ENCODE measurements at regions not wholly inside any gene's neighbourhood (a gene's known extent, or its start where the extent isn't known, plus 50 kb on each side); places are given as distances from the start of the nearest gene placed in this dataset.
"Not testable (repeated sequence)": the region's sequence is repeated elsewhere in the genome, so short reads cannot be mapped to it uniquely, and the experiment has no call there.

GRCh38 chr7:6953138-6953797 lies 127.2 kb upstream of the CCZ1B start:
- TF ChIP-seq, protein P1, sequence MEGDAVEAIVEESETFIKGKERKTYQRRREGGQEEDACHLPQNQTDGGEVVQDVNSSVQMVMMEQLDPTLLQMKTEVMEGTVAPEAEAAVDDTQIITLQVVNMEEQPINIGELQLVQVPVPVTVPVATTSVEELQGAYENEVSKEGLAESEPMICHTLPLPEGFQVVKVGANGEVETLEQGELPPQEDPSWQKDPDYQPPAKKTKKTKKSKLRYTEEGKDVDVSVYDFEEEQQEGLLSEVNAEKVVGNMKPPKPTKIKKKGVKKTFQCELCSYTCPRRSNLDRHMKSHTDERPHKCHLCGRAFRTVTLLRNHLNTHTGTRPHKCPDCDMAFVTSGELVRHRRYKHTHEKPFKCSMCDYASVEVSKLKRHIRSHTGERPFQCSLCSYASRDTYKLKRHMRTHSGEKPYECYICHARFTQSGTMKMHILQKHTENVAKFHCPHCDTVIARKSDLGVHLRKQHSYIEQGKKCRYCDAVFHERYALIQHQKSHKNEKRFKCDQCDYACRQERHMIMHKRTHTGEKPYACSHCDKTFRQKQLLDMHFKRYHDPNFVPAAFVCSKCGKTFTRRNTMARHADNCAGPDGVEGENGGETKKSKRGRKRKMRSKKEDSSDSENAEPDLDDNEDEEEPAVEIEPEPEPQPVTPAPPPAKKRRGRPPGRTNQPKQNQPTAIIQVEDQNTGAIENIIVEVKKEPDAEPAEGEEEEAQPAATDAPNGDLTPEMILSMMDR (IDR thresholded peaks at IDR 0.05; ENCODE audit: insufficient read depth, low read depth, low read length, missing control alignments): peak; percentile 16
- not testable (repeated sequence) for DNase-seq (ENCODE audit: low read depth); H3K4me3 ChIP-seq (ENCODE audit: low read depth, low read length)

DNA sequence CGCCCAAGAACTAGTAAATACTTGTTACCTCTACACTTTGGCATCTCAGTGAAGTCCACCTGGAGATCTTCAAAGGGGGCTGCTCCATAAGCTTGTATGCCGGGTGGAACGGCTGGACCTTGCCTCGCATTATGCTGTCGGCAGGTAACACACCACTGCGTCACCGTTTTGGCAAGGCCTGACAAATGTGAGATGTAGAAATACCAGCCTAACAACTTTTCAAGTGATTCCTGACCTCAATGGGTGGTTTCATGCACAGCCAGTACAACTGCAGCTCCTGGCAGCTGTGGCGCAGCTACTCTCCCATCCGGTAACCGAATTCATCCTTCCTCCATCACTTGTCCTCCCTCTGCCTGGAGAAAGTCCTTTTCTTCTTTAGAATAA lies 127.7 kb upstream of the CCZ1B start:
- H3K4me3 ChIP-seq (ENCODE audit: low read depth, low read length): not testable (repeated sequence)

GRCh38 chr7:6955385-6955784 lies 129.3 kb upstream of the CCZ1B start:
- H3K4me3 ChIP-seq (ENCODE audit: low read depth, low read length): not testable (repeated sequence)

More for the DNA sequence above, 127.7 kb upstream of the CCZ1B start:
- not testable (repeated sequence) for DNase-seq (ENCODE audit: low read depth)

DNA sequence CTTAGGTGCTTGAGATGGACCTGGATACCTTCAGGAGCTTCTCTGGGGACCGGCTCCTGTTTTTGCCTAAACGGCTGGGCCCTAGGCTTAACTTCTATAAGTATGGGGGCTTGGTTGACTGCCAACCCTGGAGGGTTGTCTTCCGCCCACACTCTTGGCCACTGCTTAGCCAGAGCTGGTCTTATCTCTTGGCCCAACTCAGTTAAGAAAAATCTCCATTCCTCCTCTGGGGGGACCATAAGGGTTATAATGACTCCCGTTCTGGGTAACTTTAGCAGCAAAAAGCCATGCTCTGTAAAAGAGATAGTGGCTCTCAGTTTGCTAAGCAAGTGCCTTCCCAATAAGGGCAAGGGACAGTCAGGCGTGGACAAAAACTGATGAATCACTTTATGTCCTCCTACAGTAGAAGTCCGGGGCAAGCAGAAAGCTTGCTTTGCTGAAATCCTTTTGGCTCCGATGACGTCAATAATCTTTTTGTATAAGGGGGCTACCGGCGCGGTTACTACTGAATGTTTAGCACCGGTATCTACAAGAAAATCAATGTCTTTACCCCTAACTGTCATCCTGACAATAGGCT lies 130.0 kb upstream of the CCZ1B start:
- not testable (repeated sequence) for DNase-seq (ENCODE audit: low read depth); H3K4me3 ChIP-seq (ENCODE audit: low read depth, low read length)

More at GRCh38 chr7:6955385-6955784, 129.3 kb upstream of the CCZ1B start:
- DNase-seq (ENCODE audit: low read depth): not testable (repeated sequence)

DNA sequence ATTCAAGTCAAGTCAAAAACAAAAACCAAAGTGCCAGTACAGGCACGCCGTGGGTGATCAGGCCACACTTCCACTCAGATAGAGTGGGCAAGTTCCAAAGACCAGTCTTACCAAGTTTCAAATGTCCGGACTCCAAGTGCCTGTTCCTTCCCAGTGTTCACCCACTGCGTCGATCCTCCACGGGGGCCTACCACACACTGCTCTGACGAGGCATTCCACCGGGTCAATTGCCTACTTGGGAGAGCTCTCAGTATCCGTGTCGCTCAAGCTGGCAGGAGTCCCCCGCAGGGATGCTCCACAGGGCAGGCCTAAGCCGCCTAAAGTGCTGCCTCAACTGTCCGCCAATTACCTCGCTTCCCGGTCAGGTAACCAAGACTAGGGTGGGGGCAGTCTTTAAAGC lies 132.3 kb upstream of the CCZ1B start:
- not testable (repeated sequence) for DNase-seq (ENCODE audit: low read depth); H3K4me3 ChIP-seq (ENCODE audit: low read depth, low read length)

GRCh38 chr7:6959942-6960341 lies 133.9 kb upstream of the CCZ1B start:
- H3K4me3 ChIP-seq (ENCODE audit: low read depth, low read length); DNase-seq (ENCODE audit: low read depth): not testable (repeated sequence)

DNA sequence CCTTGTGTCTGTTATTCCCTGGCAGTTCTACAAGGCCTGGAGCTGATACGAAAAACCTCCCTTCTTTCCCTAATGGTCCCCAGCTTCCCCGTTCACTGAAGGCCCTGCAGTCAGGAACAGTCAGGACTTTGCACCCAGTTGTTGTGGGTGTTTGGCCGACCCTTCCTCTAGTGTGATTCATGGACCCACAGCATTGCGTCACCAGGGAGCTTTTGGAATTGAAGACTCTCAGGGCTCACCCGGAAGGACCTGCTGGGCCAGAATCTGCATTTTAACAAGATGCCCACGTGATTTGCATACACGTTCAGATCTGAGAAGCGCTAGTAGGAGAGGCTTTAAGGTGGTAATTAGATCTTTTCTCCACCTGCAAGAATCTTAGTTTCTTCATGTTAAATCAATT lies 136.8 kb upstream of the CCZ1B start:
- not testable (repeated sequence) for DNase-seq (ENCODE audit: low read depth); H3K4me3 ChIP-seq (ENCODE audit: low read depth, low read length)

DNA sequence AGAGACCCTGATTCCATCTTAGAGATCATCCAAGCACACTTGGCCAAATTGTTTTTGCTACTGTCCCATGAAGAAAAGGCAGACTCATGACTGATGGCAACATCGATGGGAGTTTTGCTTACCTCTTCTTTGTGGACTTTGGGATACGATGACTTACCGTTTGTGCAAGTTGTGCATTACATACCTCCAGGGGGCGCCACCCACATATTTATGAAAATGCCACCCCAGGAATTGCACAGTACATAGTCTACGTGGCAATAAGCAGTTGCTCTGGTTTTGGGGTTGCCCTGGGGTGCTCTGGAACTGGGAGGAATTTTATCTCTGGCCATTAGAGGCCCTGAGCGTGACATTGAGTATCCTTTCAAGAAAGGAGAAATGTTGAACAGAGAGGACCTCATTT lies 139.0 kb upstream of the CCZ1B start:
- H3K4me3 ChIP-seq (ENCODE audit: low read depth, low read length): not testable (repeated sequence)
- TF ChIP-seq, protein P1 (IDR thresholded peaks at IDR 0.05; ENCODE audit: insufficient read depth, low read depth, low read length, missing control alignments): peak; percentile 25
- DNase-seq (ENCODE audit: low read depth): peak; percentile 65

DNA sequence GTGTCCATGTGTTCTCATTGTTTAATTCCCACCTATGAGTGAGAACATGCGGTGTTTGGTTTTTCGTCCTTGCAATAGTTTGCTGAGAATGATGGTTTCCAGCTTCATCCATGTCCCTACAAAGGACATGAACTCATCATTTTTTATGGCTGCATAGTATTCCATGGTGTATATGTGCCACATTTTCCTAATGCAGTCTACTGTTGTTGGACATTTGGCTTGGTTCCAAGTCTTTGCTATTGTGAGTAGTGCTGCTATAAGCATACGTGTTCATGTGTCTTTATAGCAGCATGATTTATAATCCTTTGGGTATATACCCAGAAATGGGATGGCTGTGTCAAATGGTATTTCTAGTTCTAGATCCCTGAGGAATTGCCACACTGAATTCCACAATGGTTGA lies 144.1 kb upstream of the CCZ1B start:
- H3K4me3 ChIP-seq (ENCODE audit: low read depth, low read length); DNase-seq (ENCODE audit: low read depth): not testable (repeated sequence)

DNA sequence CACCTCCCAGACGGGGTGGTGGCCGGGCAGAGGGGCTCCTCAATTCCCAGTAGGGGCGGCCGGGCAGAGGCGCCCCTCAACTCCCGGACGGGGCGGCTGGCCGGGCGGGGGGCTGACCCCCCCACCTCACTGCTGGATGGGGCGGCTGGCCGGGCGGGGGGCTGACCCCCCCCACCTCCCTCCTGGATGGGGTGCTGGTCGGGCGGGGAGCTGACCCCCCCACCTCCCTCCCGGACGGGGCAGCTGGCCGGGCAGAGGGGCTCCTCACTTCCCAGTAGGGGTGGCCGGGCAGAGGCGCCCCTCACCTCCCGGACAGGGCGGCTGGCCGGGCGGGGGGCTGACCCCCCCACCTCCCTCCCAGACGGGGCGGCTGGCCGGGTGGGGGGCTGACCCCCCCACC lies 148.8 kb upstream of the CCZ1B start:
- H3K4me3 ChIP-seq (ENCODE audit: low read depth, low read length); DNase-seq (ENCODE audit: low read depth): not testable (repeated sequence)

DNA sequence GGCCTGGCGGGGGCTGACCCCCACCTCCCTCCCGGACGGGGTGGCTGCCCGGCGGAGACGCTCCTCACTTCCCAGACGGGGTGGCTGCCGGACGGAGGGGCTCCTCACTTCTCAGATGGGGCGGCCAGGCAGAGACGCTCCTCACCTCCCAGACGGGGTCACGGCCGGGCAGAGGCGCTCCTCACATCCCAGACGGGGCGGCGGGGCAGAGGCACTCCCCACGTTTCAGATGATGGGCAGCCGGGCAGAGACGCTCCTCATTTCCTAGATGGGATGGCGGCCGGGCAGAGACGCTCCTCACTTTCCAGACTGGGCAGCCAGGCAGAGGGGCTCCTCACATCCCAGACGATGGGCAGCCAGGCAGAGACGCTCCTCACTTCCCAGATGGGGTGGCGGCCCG lies 149.3 kb upstream of the CCZ1B start:
- not testable (repeated sequence) for DNase-seq (ENCODE audit: low read depth); H3K4me3 ChIP-seq (ENCODE audit: low read depth, low read length)

DNA sequence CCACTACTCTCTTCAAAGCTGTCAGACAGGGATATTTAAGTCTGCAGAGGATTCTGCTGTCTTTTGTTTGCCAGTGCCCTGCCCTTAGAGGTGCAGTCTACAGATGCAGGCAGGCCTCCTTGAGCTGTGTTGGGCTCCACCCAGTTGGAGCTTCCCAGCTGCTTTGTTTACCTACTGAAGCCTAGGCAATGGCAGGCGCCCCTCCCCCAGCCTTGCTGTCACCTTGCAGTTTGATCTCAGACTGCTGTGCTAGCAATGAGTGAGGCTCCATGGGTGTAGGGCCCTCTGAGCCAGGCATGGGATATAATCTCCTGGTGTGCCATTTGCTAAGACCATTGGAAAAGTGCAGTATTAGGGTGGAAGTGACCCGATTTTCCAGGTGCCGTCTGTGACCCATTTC lies 151.3 kb upstream of the CCZ1B start:
- not testable (repeated sequence) for DNase-seq (ENCODE audit: low read depth)

GRCh38 chr7:6978326-6978725 lies 152.3 kb upstream of the CCZ1B start:
- not testable (repeated sequence) for H3K4me3 ChIP-seq (ENCODE audit: low read depth, low read length); DNase-seq (ENCODE audit: low read depth)

More for the DNA sequence above, 151.3 kb upstream of the CCZ1B start:
- H3K4me3 ChIP-seq (ENCODE audit: low read depth, low read length): not testable (repeated sequence)

DNA sequence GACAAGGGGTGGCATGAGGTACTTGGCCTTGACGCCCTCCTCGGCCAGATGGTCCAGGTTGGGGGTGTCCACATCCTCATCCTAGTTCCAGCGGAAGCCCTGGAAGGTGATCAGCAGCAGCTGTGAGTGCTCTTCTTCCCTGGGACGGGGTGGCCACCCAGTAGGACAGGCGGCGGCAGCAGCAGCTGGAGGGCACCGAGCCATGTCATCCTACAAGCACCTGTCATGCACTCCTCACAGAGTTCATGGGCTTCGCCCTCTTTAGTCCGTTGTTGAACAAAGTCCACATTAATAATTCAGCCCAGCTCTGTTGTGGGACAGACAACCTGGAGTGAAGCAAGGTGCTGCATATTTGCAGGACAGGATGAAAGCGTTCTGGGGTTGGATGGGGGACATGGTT lies 153.4 kb upstream of the CCZ1B start:
- H3K4me3 ChIP-seq (ENCODE audit: low read depth, low read length); DNase-seq (ENCODE audit: low read depth): not testable (repeated sequence)

- not testable (repeated sequence) for DNase-seq (ENCODE audit: low read depth); H3K4me3 ChIP-seq (ENCODE audit: low read depth, low read length)
Observed at GRCh38 chr7:6982375-6982774, 156.3 kb upstream of the CCZ1B start.

GRCh38 chr7:6986892-6987291 lies 160.8 kb upstream of the CCZ1B start:
- not testable (repeated sequence) for H3K4me3 ChIP-seq (ENCODE audit: low read depth, low read length)
- DNase-seq (ENCODE audit: low read depth): peak; percentile 61

- DNase-seq (ENCODE audit: low read depth); H3K4me3 ChIP-seq (ENCODE audit: low read depth, low read length): not testable (repeated sequence)
Observed at GRCh38 chr7:6988608-6989007, 162.5 kb upstream of the CCZ1B start.

DNA sequence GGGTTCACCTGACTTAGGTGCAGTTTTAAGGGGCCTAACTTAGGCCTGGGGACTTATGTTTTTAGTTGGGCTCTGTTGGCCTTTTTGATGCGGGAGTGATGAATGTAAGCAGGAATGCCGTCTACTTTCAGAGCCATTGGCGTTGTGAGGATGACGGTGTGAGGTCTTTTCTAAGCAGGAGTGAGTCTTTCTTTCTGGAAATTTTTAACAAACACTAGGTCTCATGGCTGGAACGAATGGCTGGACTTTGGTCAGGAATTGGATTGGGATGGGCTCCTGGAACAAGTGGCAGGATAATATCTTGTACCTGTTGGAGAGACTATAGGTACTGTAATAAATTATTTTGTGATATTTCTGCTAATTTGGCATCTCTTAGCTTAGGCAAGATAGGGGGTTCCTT lies 163.9 kb upstream of the CCZ1B start:
- H3K4me3 ChIP-seq (ENCODE audit: low read depth, low read length); DNase-seq (ENCODE audit: low read depth): not testable (repeated sequence)

Measured in GM12865 (cell line).